PC-3 (cell line): ENCODE measurements at regions not wholly inside any gene's neighbourhood (a gene's known extent, or its start where the extent isn't known, plus 50 kb on each side); places are given as distances from the start of the nearest gene placed in this dataset.
A peak's percentile ranks its signal among the peaks of the same experiment; 100 is the strongest.

Source experiments
- ATAC-seq: fragments of 200-7000 bp; cut with Tn5 transposase; 2 replicates; pipeline ENCODE4 v1.9.1; 2020; ENCODE audit warnings: mild to moderate bottlenecking, moderate library complexity
- BruUV-seq: library from RNA; stranded (reverse); fragments of 400-500 nt; replicated peaks from 2 replicates; lab custom pipeline; 2021; lab: Mats Ljungman, UMichigan
- CTCF ChIA-PET: fragments of 300-600 bp; sonication (Branson Sonifier 250); formaldehyde crosslinking; loops from one replicate; lab custom pipeline; 2022; ENCODE audit warnings: antibody characterized with exemption; lab: Charles Lee
- POLR2A ChIA-PET: fragments of 300-600 bp; sonication (Branson Sonifier 250); formaldehyde crosslinking; loops from one replicate; lab custom pipeline; 2022; ENCODE audit warnings: antibody characterized with exemption; ENCODE audit not compliant: unreplicated experiment; lab: Charles Lee
- DNase-seq: peaks from one replicate; pipeline ENCODE4 v3.0.0-alpha.2; 2015
- H2AFZ ChIP-seq: fragments of 300-600 bp; sonication (generic); 2 replicates; pipeline ENCODE4 v1.6.0; 2016; ENCODE audit warnings: antibody characterized with exemption, low read length
- H3F3A ChIP-seq: fragments of 300-600 bp; sonication (generic); one replicate; pipeline ENCODE4 v1.6.0; 2017; ENCODE audit warnings: antibody characterized with exemption, low read length, control low read depth, mild to moderate bottlenecking; ENCODE audit not compliant: unreplicated experiment
- H3K27ac ChIP-seq: fragments of 300-600 bp; sonication (generic); 2 replicates; pipeline ENCODE4 v1.5.1; 2016; ENCODE audit warnings: mild to moderate bottlenecking, low read length
- H3K27me3 ChIP-seq: fragments of 300-600 bp; sonication (generic); 2 replicates; pipeline ENCODE4 v1.6.1; 2016; ENCODE audit warnings: low read length, mixed read lengths
- H3K36me3 ChIP-seq: fragments of 300-600 bp; sonication (generic); 2 replicates; pipeline ENCODE4 v1.6.1; 2016; ENCODE audit warnings: low read depth, mixed run types, low read length, mixed read lengths
- H3K4me1 ChIP-seq: fragments of 300-600 bp; sonication (generic); 2 replicates; pipeline ENCODE4 v1.5.1; 2016; ENCODE audit warnings: low read length; ENCODE audit not compliant: insufficient read depth
- H3K4me2 ChIP-seq: fragments of 300-600 bp; sonication (generic); 2 replicates; pipeline ENCODE4 v1.6.0; 2016; ENCODE audit warnings: low read length
- H3K4me3 ChIP-seq: fragments of 300-600 bp; sonication (generic); 2 replicates; pipeline ENCODE4 v1.5.1; 2016; ENCODE audit warnings: mild to moderate bottlenecking, low read length, mixed read lengths
- H3K79me2 ChIP-seq: fragments of 300-600 bp; sonication (generic); 2 replicates; pipeline ENCODE4 v1.6.1; 2017; ENCODE audit warnings: low read length, mixed read lengths
- H3K9ac ChIP-seq: fragments of 300-600 bp; sonication (generic); 2 replicates; pipeline ENCODE4 v1.6.0; 2016; ENCODE audit warnings: mild to moderate bottlenecking, low read length
- H3K9me2 ChIP-seq: fragments of 300-600 bp; sonication (generic); replicated peaks from 2 replicates; pipeline ENCODE4 v1.6.1; 2016; ENCODE audit warnings: mixed run types, low read length, mixed read lengths
- H3K9me3 ChIP-seq: fragments of 300-600 bp; sonication (generic); 2 replicates; pipeline ENCODE4 v1.6.1; 2016; ENCODE audit warnings: low read length, mixed read lengths
- H4K20me1 ChIP-seq: fragments of 300-600 bp; sonication (generic); 2 replicates; pipeline ENCODE4 v1.6.1; 2016; ENCODE audit warnings: low read length, mixed read lengths
- CTCF ChIP-seq: fragments of 300-600 bp; sonication (generic); conservative IDR thresholded peaks from 2 replicates; pipeline ENCODE4 v1.5.1; 2017; ENCODE audit warnings: antibody characterized with exemption, low read depth, mild to moderate bottlenecking, low read length
- EZH2 ChIP-seq: fragments of 300-600 bp; sonication (generic); IDR thresholded peaks from one replicate; pipeline ENCODE4 v1.6.1; 2017; ENCODE audit warnings: antibody characterized with exemption, mild to moderate bottlenecking, low read length; ENCODE audit not compliant: unreplicated experiment
- EZH2phosphoT487 ChIP-seq: fragments of 300-600 bp; sonication (generic); IDR thresholded peaks from 2 replicates; pipeline ENCODE4 v1.6.1; 2018; ENCODE audit warnings: mild to moderate bottlenecking, antibody characterized with exemption, low read length, borderline replicate concordance
- intact Hi-C: fragments of 100-400 bp; cut with micrococcal nuclease; formaldehyde crosslinking; loops from 2 replicates; pipeline ENCODE4 v1.9.0; 2023

GRCh38 chr7:13041368-13041988 is 354.0 kb downstream of the ARL4A start:
- DNase-seq: no peak
- Histone ChIP-seq H3K27ac (no peak overlapping the region), H3K36me3 (no peaks in the 10 kb centered on the region), H3K9ac (no peak overlapping the region), H3K4me3 (no peak overlapping the region), H3K9me3 (no peaks in the 10 kb centered on the region), H3K27me3 (no peaks in the 10 kb centered on the region), H3K4me1 (peaks cover 29% of the 10 kb centered on the region), H3K4me2 (no peak overlapping the region), H3K9me2 (no peaks in the 10 kb centered on the region), H2AFZ (0 out of 2 replicates have a peak overlapping the region, but pooled peaks have one; percentile 12), H3F3A (no peaks in the 10 kb centered on the region), H3K79me2 (no peaks in the 10 kb centered on the region), H4K20me1 (no peaks in the 10 kb centered on the region)
- intact Hi-C loops: loop anchor here (5.0 kb wide), 1 partner anchor 99 kb away; no protein-coding TSS in a partner anchor
- no peak for ATAC-seq
- no TSS peak for BruUV-seq
- POLR2A ChIA-PET: no interaction called here
- CTCF ChIA-PET: interaction anchor here (0.9 kb wide), 1 partner anchor 355 kb away, joined by 5 read pairs; no protein-coding TSS in a partner anchor
- TF ChIP-seq EZH2 (no peak), CTCF (no peak), EZH2phosphoT487 (no peak)

- CTCF ChIA-PET: interaction anchor here (0.9 kb wide), 1 partner anchor 356 kb away, joined by 5 read pairs; no protein-coding TSS in a partner anchor
- Histone ChIP-seq H3K9me3 (no peaks in the 10 kb centered on the region), H3K27me3 (no peaks in the 10 kb centered on the region), H3K4me2 (peak overlapping the region; percentile 56), H3K27ac (peak overlapping the region; percentile 68), H3K9ac (no peak overlapping the region), H3K4me1 (peaks cover 26% of the 10 kb centered on the region), H3K79me2 (no peaks in the 10 kb centered on the region), H3K4me3 (no peak overlapping the region), H3K9me2 (no peaks in the 10 kb centered on the region), H3F3A (no peaks in the 10 kb centered on the region), H2AFZ (0 out of 2 replicates have a peak overlapping the region, but pooled peaks have one; percentile 35), H3K36me3 (no peaks in the 10 kb centered on the region), H4K20me1 (no peaks in the 10 kb centered on the region)
- POLR2A ChIA-PET: interaction anchor here (0.6 to 0.7 kb wide), 3 partner anchors 37 to 53 kb away, joined by 3 to 5 read pairs (median 3); no protein-coding TSS in a partner anchor
- peak; percentile 87 for DNase-seq
- ATAC-seq: peak; percentile 99
- no TSS peak for BruUV-seq
- intact Hi-C loops: loop anchor here (1.0 to 5.0 kb wide), 5 partner anchors 9 to 356 kb away; partner anchors contain the start of gene ARL4A
- TF ChIP-seq EZH2 (no peak), CTCF (no peak), EZH2phosphoT487 (no peak)
These were observed 355.3 kb downstream of the ARL4A start for GRCh38 chr7:13042605-13043236.

GRCh38 chr7:13044309-13044708 is 356.9 kb downstream of the ARL4A start:
- Histone ChIP-seq H3K27me3 (no peaks in the 10 kb centered on the region), H2AFZ (no peak overlapping the region), H3K9me2 (no peaks in the 10 kb centered on the region), H3K4me2 (no peak overlapping the region), H3K27ac (no peak overlapping the region), H3K9ac (no peak overlapping the region), H3K4me3 (no peak overlapping the region), H4K20me1 (no peaks in the 10 kb centered on the region), H3F3A (no peaks in the 10 kb centered on the region), H3K79me2 (no peaks in the 10 kb centered on the region), H3K4me1 (peaks cover 26% of the 10 kb centered on the region), H3K9me3 (no peaks in the 10 kb centered on the region), H3K36me3 (no peaks in the 10 kb centered on the region)
- ChIA-PET POLR2A (no interaction called here), CTCF (no interaction called here)
- intact Hi-C loops: loop anchor here (5.0 kb wide), 1 partner anchor 102 kb away; no protein-coding TSS in a partner anchor
- no peak for ATAC-seq
- no TSS peak for BruUV-seq
- TF ChIP-seq EZH2phosphoT487 (no peak), CTCF (no peak), EZH2 (no peak)
- peak; percentile 27 for DNase-seq
